A673 (cell line): ENCODE measurements at regions not wholly inside any gene's neighbourhood (a gene's known extent, or its start where the extent isn't known, plus 50 kb on each side); places are given as distances from the start of the nearest gene placed in this dataset.

Experiments used
- BruUV-seq: library from RNA; stranded (reverse); fragments of 400-500 nt; replicated peaks from 2 replicates; lab custom pipeline; 2021; lab: Mats Ljungman, UMichigan
- CTCF ChIA-PET: fragments of 300-600 bp; sonication (Branson Sonifier 250); formaldehyde crosslinking; loops from one replicate; lab custom pipeline; 2022; ENCODE audit warnings: antibody characterized with exemption; lab: Charles Lee
- POLR2A ChIA-PET: fragments of 300-600 bp; sonication (Branson Sonifier 250); formaldehyde crosslinking; loops from one replicate; lab custom pipeline; 2022; ENCODE audit warnings: antibody characterized with exemption; ENCODE audit not compliant: low non-redundant PET; lab: Charles Lee
- DNase-seq: peaks from one replicate; pipeline ENCODE4 v3.0.0-alpha.2; 2015; ENCODE audit warnings: low spot score
- H3K27ac ChIP-seq: fragments of 200-600 bp; sonication (generic); 2 replicates; pipeline ENCODE4 v1.5.1; 2016; ENCODE audit warnings: mixed run types, low read depth, mild to moderate bottlenecking, mixed read lengths, antibody characterized with exemption, low read length; ENCODE audit not compliant: poor library complexity, severe bottlenecking
- H3K27me3 ChIP-seq: fragments of 200-600 bp; sonication (generic); replicated peaks from 2 replicates; pipeline ENCODE4 v1.6.1; 2017; ENCODE audit warnings: mixed run types, low read depth, mild to moderate bottlenecking, mixed read lengths, antibody characterized with exemption, low read length; ENCODE audit not compliant: insufficient read depth, poor library complexity
- H3K36me3 ChIP-seq: fragments of 200-600 bp; sonication (generic); 2 replicates; pipeline ENCODE4 v1.6.1; 2016; ENCODE audit warnings: mixed run types, mild to moderate bottlenecking, mixed read lengths, antibody characterized with exemption, low read length; ENCODE audit not compliant: insufficient read depth, poor library complexity, severe bottlenecking
- H3K4me1 ChIP-seq: fragments of 200-600 bp; sonication (generic); 2 replicates; pipeline ENCODE4 v1.6.1; 2017; ENCODE audit warnings: mixed run types, mild to moderate bottlenecking, mixed read lengths, antibody characterized with exemption, low read length; ENCODE audit not compliant: insufficient read depth, poor library complexity, severe bottlenecking
- H3K4me3 ChIP-seq: fragments of 200-600 bp; sonication (generic); 2 replicates; pipeline ENCODE4 v1.5.1; 2016; ENCODE audit warnings: low read depth, mixed run types, mild to moderate bottlenecking, mixed read lengths, low read length; ENCODE audit not compliant: poor library complexity, severe bottlenecking
- H3K9me3 ChIP-seq: fragments of 200-600 bp; sonication (generic); 2 replicates; pipeline ENCODE4 v1.6.1; 2016; ENCODE audit warnings: mixed run types, low read depth, mild to moderate bottlenecking, mixed read lengths, antibody characterized with exemption, low read length; ENCODE audit not compliant: poor library complexity, severe bottlenecking
- EZH2 ChIP-seq: fragments of 200-600 bp; sonication (generic); IDR thresholded peaks from 2 replicates; pipeline ENCODE4 v1.6.1; 2017; ENCODE audit warnings: borderline replicate concordance, low read depth, mild to moderate bottlenecking, mixed read lengths, antibody characterized with exemption, low read length; ENCODE audit not compliant: poor library complexity, severe bottlenecking
- intact Hi-C: fragments of 100-400 bp; cut with micrococcal nuclease; formaldehyde crosslinking; loops from one replicate; pipeline ENCODE4 v1.10.0; 2022; ENCODE audit not compliant: unreplicated experiment
- TF ChIP-seq, protein P1 (sequence below): fragments of 300-800, 200-600 bp; sonication (generic); conservative IDR thresholded peaks from 2 replicates; pipeline ENCODE4 v1.5.1; 2017; ENCODE audit warnings: low read depth, mild to moderate bottlenecking, antibody characterized with exemption, low read length, moderate library complexity, mixed read lengths

DNA sequence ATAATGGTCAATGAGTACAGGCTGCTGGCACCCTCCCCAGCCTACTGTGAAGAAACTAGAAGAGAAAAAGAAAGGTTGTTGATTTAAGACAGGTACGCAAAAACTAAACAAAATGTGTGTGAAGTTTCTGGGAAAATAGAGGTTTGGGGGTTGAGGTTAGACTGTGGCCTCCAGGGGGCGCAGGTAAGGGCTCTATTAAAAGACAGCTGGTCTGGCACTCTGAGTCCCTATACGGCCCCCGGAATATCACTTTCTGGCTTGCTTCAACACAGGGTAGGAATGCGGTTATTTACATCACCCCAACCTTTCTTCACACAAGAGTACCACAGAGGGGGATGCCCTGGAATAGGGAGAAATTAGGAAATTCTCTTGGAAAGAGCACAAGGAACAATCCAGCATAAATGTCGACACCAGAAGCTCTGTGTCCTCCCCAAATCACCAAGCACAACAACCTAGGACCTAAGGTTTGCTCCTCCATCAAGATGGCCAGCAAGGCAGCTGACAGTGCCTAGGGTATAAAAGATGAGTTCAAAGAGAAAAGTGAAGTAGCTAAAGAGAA is 480.8 kb upstream of the KLHL29 start:
- DNase-seq = peak; percentile 44
- CTCF ChIA-PET = no interaction called here
- Histone ChIP-seq H3K9me3 (no peaks in the 10 kb centered on the region), H3K4me3 (no peak overlapping the region), H3K27me3 (peaks cover 27% of the 10 kb centered on the region), H3K4me1 (no peaks in the 10 kb centered on the region), H3K36me3 (no peaks in the 10 kb centered on the region), H3K27ac (no peak overlapping the region)
- no TSS peak for BruUV-seq
- intact Hi-C loops = no loop called here
- TF ChIP-seq EZH2 = no peak
- TF ChIP-seq, protein P1, sequence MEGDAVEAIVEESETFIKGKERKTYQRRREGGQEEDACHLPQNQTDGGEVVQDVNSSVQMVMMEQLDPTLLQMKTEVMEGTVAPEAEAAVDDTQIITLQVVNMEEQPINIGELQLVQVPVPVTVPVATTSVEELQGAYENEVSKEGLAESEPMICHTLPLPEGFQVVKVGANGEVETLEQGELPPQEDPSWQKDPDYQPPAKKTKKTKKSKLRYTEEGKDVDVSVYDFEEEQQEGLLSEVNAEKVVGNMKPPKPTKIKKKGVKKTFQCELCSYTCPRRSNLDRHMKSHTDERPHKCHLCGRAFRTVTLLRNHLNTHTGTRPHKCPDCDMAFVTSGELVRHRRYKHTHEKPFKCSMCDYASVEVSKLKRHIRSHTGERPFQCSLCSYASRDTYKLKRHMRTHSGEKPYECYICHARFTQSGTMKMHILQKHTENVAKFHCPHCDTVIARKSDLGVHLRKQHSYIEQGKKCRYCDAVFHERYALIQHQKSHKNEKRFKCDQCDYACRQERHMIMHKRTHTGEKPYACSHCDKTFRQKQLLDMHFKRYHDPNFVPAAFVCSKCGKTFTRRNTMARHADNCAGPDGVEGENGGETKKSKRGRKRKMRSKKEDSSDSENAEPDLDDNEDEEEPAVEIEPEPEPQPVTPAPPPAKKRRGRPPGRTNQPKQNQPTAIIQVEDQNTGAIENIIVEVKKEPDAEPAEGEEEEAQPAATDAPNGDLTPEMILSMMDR = peak; percentile 79
- POLR2A ChIA-PET = no interaction called here

DNA sequence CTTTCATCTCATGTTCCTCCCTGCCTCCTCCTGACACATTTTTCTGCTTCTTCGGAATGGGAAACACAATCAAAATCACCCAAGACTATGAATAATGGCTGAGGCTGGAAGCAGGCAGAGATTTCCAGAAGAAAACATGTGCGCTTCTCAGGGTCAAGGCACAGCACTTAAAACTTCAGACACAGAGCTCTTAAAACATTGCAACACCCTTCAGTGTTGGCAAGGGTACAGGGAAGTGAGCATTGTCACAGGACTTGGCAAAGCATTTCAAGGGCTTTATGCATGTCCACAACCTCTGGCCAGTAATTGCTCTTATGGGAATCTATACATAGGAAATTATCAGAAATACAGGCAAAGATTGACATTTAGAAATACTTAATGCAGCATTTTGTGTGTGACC is 477.6 kb upstream of the KLHL29 start:
- no peak for TF ChIP-seq EZH2
- TF ChIP-seq, protein P1 = no peak
- no peaks in the 10 kb centered on the region for H3K9me3 ChIP-seq
- no TSS peak for BruUV-seq
- no peak overlapping the region for H3K4me3 ChIP-seq
- CTCF ChIA-PET = no interaction called here
- H3K27me3 ChIP-seq = peaks cover 22% of the 10 kb centered on the region
- POLR2A ChIA-PET = no interaction called here
- no peaks in the 10 kb centered on the region for H3K4me1 ChIP-seq
- no peaks in the 10 kb centered on the region for H3K36me3 ChIP-seq
- intact Hi-C loops = no loop called here
- no peak overlapping the region for H3K27ac ChIP-seq
- no peak for DNase-seq

DNA sequence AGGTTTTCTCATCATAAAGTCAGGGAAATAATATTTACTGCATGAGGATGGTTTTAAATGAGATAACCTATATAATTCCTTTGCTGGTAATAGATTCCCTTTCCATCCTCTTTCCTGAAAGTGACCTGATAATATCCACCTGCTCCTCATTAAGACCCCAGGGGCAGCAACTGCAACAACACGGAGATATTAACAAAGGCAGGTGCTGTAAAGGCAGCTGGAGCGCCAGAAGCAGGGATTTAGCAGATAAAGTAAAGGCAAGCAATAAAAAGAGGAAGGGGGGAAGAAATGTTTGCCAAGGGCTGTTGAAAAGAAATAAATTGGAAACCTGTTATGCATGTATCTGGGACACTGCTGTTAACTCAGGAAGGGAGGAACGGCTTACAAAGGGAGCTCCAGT is 472.6 kb upstream of the KLHL29 start:
- Histone ChIP-seq H3K9me3 (no peaks in the 10 kb centered on the region), H3K4me3 (no peak overlapping the region), H3K36me3 (no peaks in the 10 kb centered on the region), H3K4me1 (no peaks in the 10 kb centered on the region), H3K27ac (no peak overlapping the region), H3K27me3 (peaks cover 20% of the 10 kb centered on the region)
- DNase-seq = no peak
- TF ChIP-seq EZH2 = no peak
- TF ChIP-seq, protein P1 = no peak
- ChIA-PET CTCF (no interaction called here), POLR2A (no interaction called here)
- intact Hi-C loops = no loop called here
- BruUV-seq = no TSS peak
